H9 (cell line): ENCODE measurements at regions not wholly inside any gene's neighbourhood (a gene's known extent, or its start where the extent isn't known, plus 50 kb on each side); places are given as distances from the start of the nearest gene placed in this dataset.

ENCODE experiments used
- DNase-seq: peaks from one replicate; pipeline ENCODE4 v3.0.0-alpha.2; 2017
- H2AFZ ChIP-seq: one replicate; pipeline ENCODE4 v1.6.1; 2013; ENCODE audit warnings: mild to moderate bottlenecking, low read length, control low read depth, moderate library complexity
- H2AK5ac ChIP-seq: 2 replicates; pipeline ENCODE4 v1.6.1; 2013; ENCODE audit warnings: low read length, control low read depth, mixed read lengths; ENCODE audit not compliant: insufficient read length
- H2BK120ac ChIP-seq: one replicate; pipeline ENCODE4 v1.6.1; 2013; ENCODE audit warnings: low read depth, mild to moderate bottlenecking, low read length, control low read depth, inconsistent platforms; ENCODE audit not compliant: poor library complexity, severe bottlenecking
- H2BK12ac ChIP-seq: 2 replicates; pipeline ENCODE4 v1.6.1; 2013; ENCODE audit warnings: low read length, control low read depth, mixed read lengths, low read depth; ENCODE audit not compliant: insufficient read length
- H2BK15ac ChIP-seq: 2 replicates; pipeline ENCODE4 v1.6.1; 2013; ENCODE audit warnings: low read depth, low read length, control low read depth
- H2BK20ac ChIP-seq: one replicate; pipeline ENCODE4 v1.6.1; 2013; ENCODE audit warnings: low read depth, mild to moderate bottlenecking, low read length, control low read depth, inconsistent platforms; ENCODE audit not compliant: poor library complexity, severe bottlenecking
- H2BK5ac ChIP-seq: 2 replicates; pipeline ENCODE4 v1.6.1; 2013; ENCODE audit warnings: low read length, control low read depth, mixed read lengths; ENCODE audit not compliant: insufficient read length
- H3K14ac ChIP-seq: 2 replicates; pipeline ENCODE4 v1.6.1; 2013; ENCODE audit warnings: low read length, control low read depth; ENCODE audit not compliant: insufficient read depth
- H3K18ac ChIP-seq: 2 replicates; pipeline ENCODE4 v1.6.1; 2013; ENCODE audit warnings: low read depth, mild to moderate bottlenecking, mixed read lengths, low read length, control low read depth; ENCODE audit not compliant: insufficient read length
- H3K23ac ChIP-seq: 2 replicates; pipeline ENCODE4 v1.6.1; 2013; ENCODE audit warnings: low read length, control low read depth, mixed read lengths, low read depth; ENCODE audit not compliant: insufficient read length
- H3K23me2 ChIP-seq: 2 replicates; pipeline ENCODE4 v1.6.1; 2013; ENCODE audit warnings: low read depth, mild to moderate bottlenecking, mixed read lengths, low read length, control low read depth; ENCODE audit not compliant: insufficient read length, poor library complexity, severe bottlenecking
- H3K27ac ChIP-seq: 2 replicates; pipeline ENCODE4 v1.5.1; 2013; ENCODE audit warnings: low read length, control low read depth, mixed read lengths, low read depth; ENCODE audit not compliant: insufficient read length
- H3K27me3 ChIP-seq: 2 replicates; pipeline ENCODE4 v1.6.1; 2013; ENCODE audit warnings: low read length, control low read depth, inconsistent platforms; ENCODE audit not compliant: insufficient read depth
- H3K4ac ChIP-seq: 2 replicates; pipeline ENCODE4 v1.6.1; 2013; ENCODE audit warnings: low read depth, mild to moderate bottlenecking, control low read depth, inconsistent platforms, low read length, moderate library complexity
- H3K4me1 ChIP-seq: 2 replicates; pipeline ENCODE4 v1.6.1; 2013; ENCODE audit warnings: low read length, control low read depth, inconsistent platforms; ENCODE audit not compliant: insufficient read depth
- H3K4me2 ChIP-seq: 2 replicates; pipeline ENCODE4 v1.6.1; 2013; ENCODE audit warnings: low read length, control low read depth, mixed read lengths; ENCODE audit not compliant: insufficient read length, insufficient read depth
- H3K56ac ChIP-seq: 2 replicates; pipeline ENCODE4 v1.6.1; 2013; ENCODE audit warnings: low read depth, mild to moderate bottlenecking, mixed read lengths, low read length, control low read depth; ENCODE audit not compliant: insufficient read length
- H3K79me1 ChIP-seq: 2 replicates; pipeline ENCODE4 v1.6.1; 2013; ENCODE audit warnings: low read depth, mild to moderate bottlenecking, moderate library complexity, low read length, control low read depth, inconsistent platforms; ENCODE audit not compliant: insufficient read depth, poor library complexity, severe bottlenecking
- H3K79me2 ChIP-seq: 2 replicates; pipeline ENCODE4 v1.6.1; 2013; ENCODE audit warnings: low read length, control low read depth, inconsistent platforms; ENCODE audit not compliant: insufficient read depth
- H3K9ac ChIP-seq: 2 replicates; pipeline ENCODE4 v1.6.1; 2013; ENCODE audit warnings: low read length, control low read depth, mixed read lengths; ENCODE audit not compliant: insufficient read length; ENCODE audit errors: extremely low read depth
- H3K9me3 ChIP-seq: one replicate; pipeline ENCODE4 v1.6.1; 2013; ENCODE audit warnings: low read depth, low read length, inconsistent platforms; ENCODE audit not compliant: control insufficient read depth
- H3T11ph ChIP-seq: one replicate; pipeline ENCODE4 v1.6.1; 2013; ENCODE audit warnings: mild to moderate bottlenecking, low read length, control low read depth, inconsistent platforms
- H4K20me1 ChIP-seq: one replicate; pipeline ENCODE4 v1.6.1; 2013; ENCODE audit not compliant: control insufficient read depth, insufficient read length, insufficient read depth
- H4K5ac ChIP-seq: 2 replicates; pipeline ENCODE4 v1.6.1; 2013; ENCODE audit warnings: low read depth, mild to moderate bottlenecking, mixed read lengths, low read length, control low read depth; ENCODE audit not compliant: insufficient read length
- H4K8ac ChIP-seq: replicated peaks from 2 replicates; pipeline ENCODE4 v1.6.1; 2013; ENCODE audit warnings: low read length, control low read depth, mixed read lengths, low read depth; ENCODE audit not compliant: insufficient read length
- H4K91ac ChIP-seq: 2 replicates; pipeline ENCODE4 v1.6.1; 2013; ENCODE audit warnings: low read depth, mild to moderate bottlenecking, moderate library complexity, mixed read lengths, low read length, control low read depth; ENCODE audit not compliant: insufficient read length
- H3K27ac Mint-ChIP-seq, 3 experiments: 2 replicates in 2 of 3; 3 replicates in 1 of 3; pipeline ENCODE4 v1.8.0; 2020 to 2021; ENCODE audit warnings: mixed read lengths in 3 of 3, mild to moderate bottlenecking in 1 of 3, moderate library complexity in 1 of 3
- H3K27me3 Mint-ChIP-seq: 2 replicates; pipeline ENCODE4 v1.8.0; 2021; ENCODE audit warnings: low read depth, mild to moderate bottlenecking, moderate library complexity, mixed read lengths
- H3K36me3 Mint-ChIP-seq, 3 experiments: 2 replicates in 2 of 3; 3 replicates in 1 of 3; pipeline ENCODE4 v1.8.0; 2020 to 2021; ENCODE audit warnings: low read depth in 3 of 3, mixed read lengths in 3 of 3; ENCODE audit not compliant: insufficient read depth in 1 of 3
- H3K4me1 Mint-ChIP-seq, 2 experiments: 2 replicates each; pipeline ENCODE4 v1.8.0; 2020; ENCODE audit warnings: mixed read lengths in 2 of 2
- H3K4me3 Mint-ChIP-seq, 2 experiments: 2 replicates in 1 of 2; 3 replicates in 1 of 2; pipeline ENCODE4 v1.8.0; 2020 to 2021; ENCODE audit warnings: mild to moderate bottlenecking in 2 of 2, mixed read lengths in 2 of 2, moderate library complexity in 1 of 2
- H3K9me3 Mint-ChIP-seq, 2 experiments: 2 replicates in 1 of 2; 3 replicates in 1 of 2; pipeline ENCODE4 v1.8.0; 2020; ENCODE audit warnings: mild to moderate bottlenecking in 2 of 2, mixed read lengths in 2 of 2, moderate library complexity in 1 of 2
- CTCF ChIP-seq: fragments of 200-600 bp; sonication (generic); conservative IDR thresholded peaks from 3 replicates; pipeline ENCODE4 v1.8.0; 2021; ENCODE audit warnings: antibody characterized with exemption, mild to moderate bottlenecking
- WGBS: extraction: QIAGEN DNeasy Blood & Tissue Kit; methylation state at CpG from one replicate; pipeline ENCODE4 v1.1.7; 2013; ENCODE audit warnings: missing lambda C conversion rate, low lambda C conversion rate, mixed read lengths; ENCODE audit not compliant: insufficient read length; ENCODE audit errors: extremely low coverage; 5-methylcytosine and 5-hydroxymethylcytosine counted together

DNA sequence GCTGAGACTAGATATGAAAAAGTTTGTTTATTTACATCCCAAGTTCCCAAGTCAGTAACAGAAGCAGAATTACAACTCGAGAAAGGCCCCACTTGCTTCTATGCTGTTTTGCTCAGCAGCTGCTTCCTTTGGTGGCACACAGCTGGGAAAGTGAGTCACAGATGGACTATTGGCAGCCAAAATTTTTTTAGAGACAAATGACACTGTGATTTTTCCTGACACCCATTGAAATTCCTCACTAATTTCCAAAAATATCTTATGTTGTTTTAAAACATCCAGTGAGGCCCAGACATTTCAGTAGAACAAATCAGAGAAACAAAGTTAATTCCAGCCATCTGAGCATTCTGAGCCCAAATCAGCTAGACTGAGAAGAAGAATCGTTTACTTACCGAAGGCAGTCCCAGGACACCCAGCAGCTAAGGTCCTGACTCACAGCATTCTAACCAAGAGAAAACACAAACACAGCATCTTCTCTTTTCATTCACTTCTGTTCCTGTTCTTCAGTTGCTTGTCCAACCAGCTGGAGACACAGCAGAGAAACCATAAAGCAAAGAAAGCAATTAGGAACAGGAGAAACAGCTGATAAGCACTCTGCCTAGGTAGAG lies 188.3 kb downstream of the DAD1 start:
- no CpG with 5 or more reads among the region's 3 CpGs for WGBS
- no peaks in the 10 kb centered on the region for H3K4me1 ChIP-seq

More for the DNA sequence above, 188.3 kb downstream of the DAD1 start:
- TF ChIP-seq CTCF: no peak
- no peaks in the 10 kb centered on the region for H3K79me2 ChIP-seq
- H3K23me2 ChIP-seq: no peaks in the 10 kb centered on the region
- H4K8ac ChIP-seq: no peak overlapping the region
- Mint-ChIP-seq H3K9me3 (no peaks in the 10 kb centered on the region), H3K27me3 (no peaks in the 10 kb centered on the region; the same call in none of the 2 replicates), H3K4me3 (no peak overlapping the region), H3K4me1 (no peaks in the 10 kb centered on the region), H3K36me3 (no peaks in the 10 kb centered on the region), H3K27ac (no peak overlapping the region)
- H2BK5ac ChIP-seq: no peak overlapping the region
- H3K14ac ChIP-seq: no peak overlapping the region
- no peak overlapping the region for H3K4me2 ChIP-seq
- H3K9ac ChIP-seq: no peak overlapping the region
- H4K5ac ChIP-seq: no peak overlapping the region
- no peak overlapping the region for H3T11ph ChIP-seq
- no peak overlapping the region for H3K18ac ChIP-seq
- no peak overlapping the region for H2BK12ac ChIP-seq
- no peaks in the 10 kb centered on the region for H4K20me1 ChIP-seq
- no peak overlapping the region for H3K4ac ChIP-seq
- no peaks in the 10 kb centered on the region for H3K27me3 ChIP-seq
- H3K9me3 ChIP-seq: no peaks in the 10 kb centered on the region
- no peak overlapping the region for H3K27ac ChIP-seq
- H2BK120ac ChIP-seq: no peak overlapping the region
- no peak for DNase-seq
- H3K23ac ChIP-seq: no peak overlapping the region
- H2AK5ac ChIP-seq: no peak overlapping the region
- H2BK15ac ChIP-seq: no peak overlapping the region
- H2AFZ ChIP-seq: no peak overlapping the region
- H3K56ac ChIP-seq: no peak overlapping the region
- H4K91ac ChIP-seq: no peak overlapping the region
- H2BK20ac ChIP-seq: no peak overlapping the region
- no peaks in the 10 kb centered on the region for H3K79me1 ChIP-seq
